MCF 10A (cell line): ENCODE measurements at regions not wholly inside any gene's neighbourhood (a gene's known extent, or its start where the extent isn't known, plus 50 kb on each side); places are given as distances from the start of the nearest gene placed in this dataset.

ENCODE experiments used
- BruUV-seq: library from RNA; stranded (reverse); fragments of 400-500 nt; replicated peaks from 2 replicates; lab custom pipeline; 2021; lab: Mats Ljungman, UMichigan
- CTCF ChIA-PET: fragments of 300-600 bp; sonication (Branson Sonifier 250); formaldehyde crosslinking; extraction: SDS; loops from one replicate; lab custom pipeline; 2021; ENCODE audit warnings: antibody characterized with exemption, inconsistent platforms; lab: Yijun Ruan, JAX
- POLR2A ChIA-PET: fragments of 300-600, 350-650 bp; sonication (Branson Sonifier 250); formaldehyde crosslinking; extraction: SDS; loops from one replicate; lab custom pipeline; 2020; ENCODE audit warnings: antibody characterized with exemption, inconsistent platforms; lab: Yijun Ruan, JAX
- DNase-seq: peaks from one replicate; pipeline ENCODE4 v3.0.0-alpha.2; 2018; ENCODE audit not compliant: unreplicated experiment
- H3K27ac Mint-ChIP-seq: one replicate; pipeline ENCODE4 v1.8.0; 2022; ENCODE audit warnings: mild to moderate bottlenecking, low read depth, mixed read lengths; ENCODE audit not compliant: unreplicated experiment
- H3K27me3 Mint-ChIP-seq: one replicate; pipeline ENCODE4 v1.8.0; 2022; ENCODE audit warnings: mixed read lengths; ENCODE audit not compliant: insufficient read depth, unreplicated experiment
- H3K36me3 Mint-ChIP-seq: one replicate; pipeline ENCODE4 v1.8.0; 2022; ENCODE audit warnings: mild to moderate bottlenecking, moderate library complexity, mixed read lengths; ENCODE audit not compliant: insufficient read depth, unreplicated experiment
- H3K4me1 Mint-ChIP-seq: one replicate; pipeline ENCODE4 v1.8.0; 2022; ENCODE audit warnings: mixed read lengths; ENCODE audit not compliant: insufficient read depth, unreplicated experiment
- H3K4me3 Mint-ChIP-seq: one replicate; pipeline ENCODE4 v1.8.0; 2022; ENCODE audit warnings: mild to moderate bottlenecking, moderate library complexity, mixed read lengths; ENCODE audit not compliant: unreplicated experiment
- H3K9me3 Mint-ChIP-seq: one replicate; pipeline ENCODE4 v1.8.0; 2022; ENCODE audit warnings: mixed read lengths; ENCODE audit not compliant: unreplicated experiment
- CTCF ChIP-seq: fragments of 200-600 bp; IDR thresholded peaks from one replicate; pipeline ENCODE4 v1.8.0; 2022; ENCODE audit warnings: antibody characterized with exemption, mild to moderate bottlenecking; ENCODE audit not compliant: unreplicated experiment
- intact Hi-C: fragments of 100-400 bp; cut with micrococcal nuclease; formaldehyde crosslinking; loops from 2 replicates; pipeline ENCODE4 v1.14.1; 2022

GRCh38 chr6:97687916-97688315 is 404.9 kb upstream of the MMS22L start:
- TF ChIP-seq CTCF: no peak
- no peaks in the 10 kb centered on the region for H3K4me1 Mint-ChIP-seq
- H3K9me3 Mint-ChIP-seq: no peaks in the 10 kb centered on the region
- POLR2A ChIA-PET: no interaction called here
- BruUV-seq: no TSS peak
- CTCF ChIA-PET: no interaction called here
- no peak overlapping the region for H3K27ac Mint-ChIP-seq
- no peak overlapping the region for H3K4me3 Mint-ChIP-seq
- peaks cover 82% of the 10 kb centered on the region for H3K27me3 Mint-ChIP-seq
- intact Hi-C loops: no loop called here
- no peak for DNase-seq
- no peaks in the 10 kb centered on the region for H3K36me3 Mint-ChIP-seq

- H3K4me3 Mint-ChIP-seq: no peak overlapping the region
- peaks cover 83% of the 10 kb centered on the region for H3K27me3 Mint-ChIP-seq
- H3K9me3 Mint-ChIP-seq: no peaks in the 10 kb centered on the region
- H3K27ac Mint-ChIP-seq: no peak overlapping the region
- no peaks in the 10 kb centered on the region for H3K4me1 Mint-ChIP-seq
- ChIA-PET CTCF (no interaction called here), POLR2A (no interaction called here)
- TF ChIP-seq CTCF: no peak
- intact Hi-C loops: no loop called here
- H3K36me3 Mint-ChIP-seq: no peaks in the 10 kb centered on the region
- DNase-seq: no peak
- no TSS peak for BruUV-seq
These were observed 406.2 kb upstream of the MMS22L start for GRCh38 chr6:97689078-97689754.

GRCh38 chr6:97697456-97697855 is 414.4 kb upstream of the MMS22L start:
- BruUV-seq: no TSS peak
- ChIA-PET CTCF (no interaction called here), POLR2A (no interaction called here)
- intact Hi-C loops: no loop called here
- no peak for DNase-seq
- Mint-ChIP-seq H3K9me3 (no peaks in the 10 kb centered on the region), H3K4me3 (no peak overlapping the region), H3K27ac (no peak overlapping the region), H3K4me1 (no peaks in the 10 kb centered on the region), H3K27me3 (peaks cover 43% of the 10 kb centered on the region), H3K36me3 (no peaks in the 10 kb centered on the region)
- TF ChIP-seq CTCF: no peak

- no peak for TF ChIP-seq CTCF
- intact Hi-C loops: no loop called here
- DNase-seq: no peak
- H3K4me3 Mint-ChIP-seq: no peak overlapping the region
- H3K27me3 Mint-ChIP-seq: peaks cover 47% of the 10 kb centered on the region
- H3K36me3 Mint-ChIP-seq: no peaks in the 10 kb centered on the region
- CTCF ChIA-PET: no interaction called here
- H3K9me3 Mint-ChIP-seq: no peaks in the 10 kb centered on the region
- no peaks in the 10 kb centered on the region for H3K4me1 Mint-ChIP-seq
- POLR2A ChIA-PET: no interaction called here
- no peak overlapping the region for H3K27ac Mint-ChIP-seq
- no TSS peak for BruUV-seq
These were observed 418.8 kb upstream of the MMS22L start for GRCh38 chr6:97701801-97702200.
